Naive thymus-derived CD4-positive, alpha-beta T cell (primary cell): ENCODE measurements at regions not wholly inside any gene's neighbourhood (a gene's known extent, or its start where the extent isn't known, plus 50 kb on each side); places are given as distances from the start of the nearest gene placed in this dataset.
"Not testable (repeated sequence)": the region's sequence is repeated elsewhere in the genome, so short reads cannot be mapped to it uniquely, and the experiment has no call there.

Experiments
- ATAC-seq: fragments of 150-1000 bp; cut with Tn5 transposase; 2 replicates; pipeline ENCODE4 v1.10.0; 2021; ENCODE audit warnings: mild to moderate bottlenecking, moderate library complexity
- CTCF ChIA-PET: fragments of 350-600 bp; sonication (Branson Sonifier 250); formaldehyde crosslinking; loops from one replicate; lab custom pipeline; 2021; ENCODE audit warnings: antibody characterized with exemption; lab: Charles Lee
- POLR2A ChIA-PET: fragments of 350-600 bp; sonication (Branson Sonifier 250); formaldehyde crosslinking; loops from one replicate; lab custom pipeline; 2021; ENCODE audit warnings: antibody characterized with exemption, inconsistent platforms; lab: Charles Lee
- DNase-seq, 9 donors: peaks; one replicate each; pipeline versions ENCODE4 v3.0.0 to v3.0.0-alpha.2; 2020 to 2022; ENCODE audit warnings: mixed read lengths in 1 of 9
- H3K27ac ChIP-seq: one replicate; pipeline ENCODE4 v1.7.0; 2013; ENCODE audit warnings: mild to moderate bottlenecking, low read depth, low read length, moderate library complexity
- H3K27me3 ChIP-seq, 2 donors: one replicate each; pipeline ENCODE4 v1.7.0; 2013; ENCODE audit warnings: low read length in 2 of 2, mild to moderate bottlenecking in 2 of 2, moderate library complexity in 2 of 2; ENCODE audit not compliant: control insufficient read depth in 2 of 2, insufficient read depth in 2 of 2
- H3K36me3 ChIP-seq, 3 experiments: 1 replicate in 2 of 3; 2 replicates in 1 of 3; pipeline ENCODE4 v1.7.0; 2013; ENCODE audit warnings: low read length in 3 of 3, mild to moderate bottlenecking in 3 of 3, moderate library complexity in 1 of 3; ENCODE audit not compliant: insufficient read depth in 3 of 3, control insufficient read depth in 2 of 3
- H3K4me1 ChIP-seq, 2 donors: one replicate each; pipeline ENCODE4 v1.7.0; 2013; ENCODE audit warnings: low read length in 2 of 2, mild to moderate bottlenecking in 2 of 2, moderate library complexity in 1 of 2; ENCODE audit not compliant: control insufficient read depth in 2 of 2, insufficient read depth in 2 of 2
- H3K4me3 ChIP-seq: 2 replicates; pipeline ENCODE4 v1.7.0; 2013; ENCODE audit warnings: mild to moderate bottlenecking, low read length
- H3K9me3 ChIP-seq, 3 experiments: 1 replicate in 2 of 3; 2 replicates in 1 of 3; pipeline ENCODE4 v1.7.0; 2013; ENCODE audit warnings: low read length in 3 of 3; ENCODE audit not compliant: control insufficient read depth in 2 of 3
- H3K27ac Mint-ChIP-seq, 9 donors: one replicate each; pipeline ENCODE4 v1.8.0; 2020 to 2022; ENCODE audit warnings: mixed read lengths in 9 of 9, mild to moderate bottlenecking in 8 of 9, moderate library complexity in 5 of 9, inconsistent platforms in 2 of 9
- H3K27me3 Mint-ChIP-seq, 5 donors: one replicate each; pipeline ENCODE4 v1.8.0; 2021 to 2022; ENCODE audit warnings: mixed read lengths in 5 of 5, mild to moderate bottlenecking in 1 of 5
- H3K36me3 Mint-ChIP-seq, 5 donors: one replicate each; pipeline ENCODE4 v1.8.0; 2020 to 2022; ENCODE audit warnings: mixed read lengths in 5 of 5, mild to moderate bottlenecking in 3 of 5, inconsistent platforms in 1 of 5
- H3K4me1 Mint-ChIP-seq, 7 donors: one replicate each; pipeline ENCODE4 v1.8.0; 2020 to 2022; ENCODE audit warnings: mixed read lengths in 7 of 7, mild to moderate bottlenecking in 3 of 7, inconsistent platforms in 1 of 7
- H3K4me3 Mint-ChIP-seq, 10 donors: one replicate each; pipeline ENCODE4 v1.8.0; 2020 to 2022; ENCODE audit warnings: mild to moderate bottlenecking in 10 of 10, mixed read lengths in 10 of 10, moderate library complexity in 6 of 10, inconsistent platforms in 2 of 10
- H3K9me3 Mint-ChIP-seq, 11 donors: one replicate each; pipeline ENCODE4 v1.8.0; 2020 to 2022; ENCODE audit warnings: mixed read lengths in 11 of 11, mild to moderate bottlenecking in 4 of 11, inconsistent platforms in 1 of 11, moderate library complexity in 1 of 11
- intact Hi-C, 2 donors: fragments of 100-400 bp; cut with micrococcal nuclease; formaldehyde crosslinking; loops; one replicate each; pipeline ENCODE4 v1.15.1; 2023

- peaks cover 0 to 6% (median 0%) of the 10 kb centered on the region in 5 donors for H3K27me3 Mint-ChIP-seq
- no peak overlapping the region for H3K27ac Mint-ChIP-seq
- Histone ChIP-seq H3K27me3 (no peaks in the 10 kb centered on the region), H3K4me3 (no peak overlapping the region), H3K4me1 (no peaks in the 10 kb centered on the region), H3K9me3 (no peaks in the 10 kb centered on the region), H3K36me3 (no peaks in the 10 kb centered on the region), H3K27ac (no peak overlapping the region)
- no peak overlapping the region for H3K4me3 Mint-ChIP-seq
- ChIA-PET POLR2A (no interaction called here), CTCF (no interaction called here)
- intact Hi-C loops = no loop called here
- no peaks in the 10 kb centered on the region for H3K36me3 Mint-ChIP-seq
- no peaks in the 10 kb centered on the region for H3K4me1 Mint-ChIP-seq
- ATAC-seq (no peak), DNase-seq (no peak)
- peaks cover 0 to 8% (median 0%) of the 10 kb centered on the region in 11 donors for H3K9me3 Mint-ChIP-seq
Measured at GRCh38 chr2:163121483-163121882, 282.9 kb upstream of the KCNH7 start.

GRCh38 chr2:163119966-163120365, 281.4 kb upstream of the KCNH7 start:
- no peak overlapping the region for H3K4me3 ChIP-seq
- Mint-ChIP-seq H3K27me3 (peaks cover 0 to 6% (median 0%) of the 10 kb centered on the region in 5 donors), H3K36me3 (no peaks in the 10 kb centered on the region), H3K4me1 (no peaks in the 10 kb centered on the region), H3K9me3 (peaks cover 0 to 4% (median 0%) of the 10 kb centered on the region in 11 donors), H3K4me3 (no peak overlapping the region), H3K27ac (no peak overlapping the region)
- intact Hi-C loops = no loop called here
- no peaks in the 10 kb centered on the region for H3K27me3 ChIP-seq
- no peak for DNase-seq
- no peaks in the 10 kb centered on the region for H3K9me3 ChIP-seq
- H3K36me3 ChIP-seq = no peaks in the 10 kb centered on the region
- H3K27ac ChIP-seq = no peak overlapping the region
- CTCF ChIA-PET = no interaction called here
- POLR2A ChIA-PET = no interaction called here
- ATAC-seq = no peak
- no peaks in the 10 kb centered on the region for H3K4me1 ChIP-seq

GRCh38 chr2:163086940-163087339, 248.4 kb upstream of the KCNH7 start:
- ChIA-PET POLR2A (no interaction called here), CTCF (no interaction called here)
- no peak overlapping the region for H3K4me3 Mint-ChIP-seq
- Histone ChIP-seq H3K27ac (no peak overlapping the region), H3K27me3 (no peaks in the 10 kb centered on the region), H3K36me3 (no peaks in the 10 kb centered on the region), H3K9me3 (no peaks in the 10 kb centered on the region), H3K4me1 (no peaks in the 10 kb centered on the region), H3K4me3 (no peak overlapping the region)
- H3K36me3 Mint-ChIP-seq = no peaks in the 10 kb centered on the region
- intact Hi-C loops = no loop called here
- ATAC-seq = no peak
- no peaks in the 10 kb centered on the region for H3K4me1 Mint-ChIP-seq
- no peak for DNase-seq
- peaks cover 0 to 21% (median 6%) of the 10 kb centered on the region in 11 donors for H3K9me3 Mint-ChIP-seq
- H3K27ac Mint-ChIP-seq = no peak overlapping the region
- H3K27me3 Mint-ChIP-seq = no peaks in the 10 kb centered on the region

- H3K4me3 Mint-ChIP-seq, ATAC-seq, intact Hi-C loops, H3K4me1 ChIP-seq, H3K27me3 Mint-ChIP-seq, H3K27me3 ChIP-seq, DNase-seq, H3K27ac Mint-ChIP-seq, H3K27ac ChIP-seq, H3K36me3 ChIP-seq, H3K9me3 ChIP-seq, POLR2A ChIA-PET, H3K36me3 Mint-ChIP-seq, H3K4me3 ChIP-seq, H3K4me1 Mint-ChIP-seq, CTCF ChIA-PET: not testable (repeated sequence)
- H3K9me3 Mint-ChIP-seq = peaks cover 0 to 26% (median 7%) of the 10 kb centered on the region in 11 donors
Measured at GRCh38 chr2:163085366-163086024, 246.9 kb upstream of the KCNH7 start.

- H3K27me3 ChIP-seq = no peaks in the 10 kb centered on the region
Measured at GRCh38 chr2:163081754-163082153, 243.2 kb upstream of the KCNH7 start.

GRCh38 chr2:163077241-163077640, 238.7 kb upstream of the KCNH7 start:
- ChIA-PET POLR2A (no interaction called here), CTCF (no interaction called here)
- Histone ChIP-seq H3K27me3 (no peaks in the 10 kb centered on the region), H3K4me1 (no peaks in the 10 kb centered on the region), H3K36me3 (no peaks in the 10 kb centered on the region), H3K9me3 (no peaks in the 10 kb centered on the region), H3K27ac (no peak overlapping the region), H3K4me3 (no peak overlapping the region)
- H3K27ac Mint-ChIP-seq = no peak overlapping the region
- ATAC-seq (no peak), DNase-seq (no peak)
- H3K36me3 Mint-ChIP-seq = no peaks in the 10 kb centered on the region
- no peaks in the 10 kb centered on the region for H3K27me3 Mint-ChIP-seq
- no peak overlapping the region for H3K4me3 Mint-ChIP-seq
- intact Hi-C loops = no loop called here
- H3K9me3 Mint-ChIP-seq = peaks cover 0 to 28% (median 7%) of the 10 kb centered on the region in 11 donors
- H3K4me1 Mint-ChIP-seq = no peaks in the 10 kb centered on the region

More at GRCh38 chr2:163081754-163082153, 243.2 kb upstream of the KCNH7 start:
- Mint-ChIP-seq H3K27ac (no peak overlapping the region), H3K36me3 (no peaks in the 10 kb centered on the region), H3K27me3 (no peaks in the 10 kb centered on the region), H3K9me3 (peaks cover 0 to 34% (median 6%) of the 10 kb centered on the region in 11 donors), H3K4me1 (no peaks in the 10 kb centered on the region), H3K4me3 (no peak overlapping the region)
- Histone ChIP-seq H3K4me1 (no peaks in the 10 kb centered on the region), H3K27ac (no peak overlapping the region), H3K9me3 (no peaks in the 10 kb centered on the region), H3K36me3 (no peaks in the 10 kb centered on the region), H3K4me3 (no peak overlapping the region)
- no peak for ATAC-seq
- no peak for DNase-seq
- CTCF ChIA-PET = no interaction called here
- POLR2A ChIA-PET = no interaction called here
- intact Hi-C loops = no loop called here

GRCh38 chr2:163066085-163066484, 227.5 kb upstream of the KCNH7 start:
- no peaks in the 10 kb centered on the region for H3K9me3 ChIP-seq
- intact Hi-C loops = no loop called here

More at GRCh38 chr2:163066085-163066484, 227.5 kb upstream of the KCNH7 start:
- ATAC-seq (no peak), DNase-seq (no peak)
- POLR2A ChIA-PET = no interaction called here
- CTCF ChIA-PET = no interaction called here
- Mint-ChIP-seq H3K36me3 (no peaks in the 10 kb centered on the region), H3K4me1 (no peaks in the 10 kb centered on the region), H3K27ac (no peak overlapping the region), H3K4me3 (no peak overlapping the region), H3K9me3 (peaks cover 0 to 17% (median 4%) of the 10 kb centered on the region in 11 donors), H3K27me3 (no peaks in the 10 kb centered on the region)
- no peaks in the 10 kb centered on the region for H3K4me1 ChIP-seq
- H3K27ac ChIP-seq = no peak overlapping the region
- no peak overlapping the region for H3K4me3 ChIP-seq
- H3K27me3 ChIP-seq = no peaks in the 10 kb centered on the region
- no peaks in the 10 kb centered on the region for H3K36me3 ChIP-seq
